ENCODE measurements at regions not wholly inside any gene's neighbourhood (a gene's known extent, or its start where the extent isn't known, plus 50 kb on each side); places are given as distances from the start of the nearest gene placed in this dataset.

DNA sequence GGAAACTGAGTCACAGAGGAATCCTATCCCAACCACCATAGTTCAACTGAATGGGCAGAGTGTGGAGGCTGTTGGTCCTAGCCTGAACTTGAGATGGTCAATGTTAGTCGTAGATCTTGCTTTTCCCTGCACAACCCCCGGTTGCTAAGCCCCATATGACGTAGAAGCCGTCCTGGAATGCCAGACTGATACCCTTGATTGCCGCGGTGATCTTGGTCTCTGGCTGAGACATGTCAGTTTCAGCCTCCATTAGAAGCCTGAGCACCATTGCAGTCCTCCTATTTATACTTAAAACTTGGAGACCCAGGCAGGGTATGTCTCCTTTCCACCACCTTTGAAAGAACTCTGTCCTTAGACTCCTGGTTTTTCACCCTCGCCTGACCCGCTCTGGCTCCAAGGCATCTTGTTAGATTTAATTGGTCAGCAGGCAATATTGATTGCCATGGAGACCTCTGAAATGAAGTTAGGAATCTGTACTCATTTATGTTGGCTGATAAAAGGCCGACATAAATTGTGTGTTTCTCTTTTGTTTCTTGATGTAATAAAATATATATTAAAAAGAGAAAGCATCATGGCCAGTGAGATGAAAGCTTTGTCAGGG, 53.4 kb downstream of the RPLP1 start:
- no peaks in the 10 kb centered on the region for H3K36me3 ChIP-seq
- intact Hi-C loops (cut with DNase I), result no loop called here
- 91 to 96% methylated on average over 9 of the region's 9 CpGs for WGBS, 2 donors
- H3K4me3 ChIP-seq, result no peak overlapping the region
- no peak for TF ChIP-seq CTCF (IDR thresholded peaks at IDR 0.05)
- no peaks in the 10 kb centered on the region for H3K4me1 ChIP-seq
- DNase-seq (no peak), ATAC-seq (no peak)
- H3K27ac ChIP-seq, result no peak overlapping the region
- no peaks in the 10 kb centered on the region for H3K27me3 ChIP-seq
- H3K9me3 ChIP-seq, result no peaks in the 10 kb centered on the region

DNA sequence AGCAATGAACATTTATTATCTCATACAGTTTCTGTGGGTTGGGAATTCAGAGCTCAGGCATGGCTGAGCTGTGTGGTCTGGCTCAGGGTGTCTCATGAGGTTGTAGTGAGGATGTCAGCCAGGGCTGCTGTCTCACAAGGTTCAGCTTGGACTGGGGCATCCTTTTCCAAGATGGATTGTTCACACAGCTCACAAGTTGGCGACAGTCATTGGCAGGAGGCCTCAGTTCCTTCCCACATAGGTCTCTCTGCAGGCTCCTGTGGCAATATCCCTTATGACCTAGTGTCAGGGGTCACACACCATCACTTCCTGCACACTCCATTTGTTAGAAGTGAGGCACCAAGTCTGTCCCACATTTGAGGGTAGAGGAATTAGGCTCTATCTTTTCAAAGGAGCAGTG, 56.0 kb downstream of the RPLP1 start:
- Histone ChIP-seq H3K9me3 (no peaks in the 10 kb centered on the region), H3K27me3 (peaks cover 0 to 11% (median 3%) of the 10 kb centered on the region in 7 donors), H3K27ac (no peak overlapping the region), H3K4me1 (no peaks in the 10 kb centered on the region), H3K4me3 (no peak overlapping the region), H3K36me3 (no peaks in the 10 kb centered on the region)
- DNase-seq (no peak), ATAC-seq (no peak)
- WGBS, 2 donors, result 59 to 74% methylated on average over 1 of the region's 1 CpG
- no peak for TF ChIP-seq CTCF (IDR thresholded peaks at IDR 0.05)
- intact Hi-C loops (cut with DNase I), result no loop called here

GRCh38 chr15:69509131-69509530, 56.5 kb downstream of the RPLP1 start:
- intact Hi-C loops (cut with DNase I), result no loop called here
- 77 to 81% methylated on average over 4 of the region's 4 CpGs for WGBS, 2 donors
- Histone ChIP-seq H3K9me3 (no peaks in the 10 kb centered on the region), H3K27me3 (peaks cover 0 to 16% (median 4%) of the 10 kb centered on the region in 7 donors), H3K36me3 (no peaks in the 10 kb centered on the region), H3K4me3 (no peak overlapping the region), H3K27ac (no peak overlapping the region), H3K4me1 (no peaks in the 10 kb centered on the region)
- DNase-seq (no peak), ATAC-seq (no peak)
- TF ChIP-seq CTCF (IDR thresholded peaks at IDR 0.05), result no peak

DNA sequence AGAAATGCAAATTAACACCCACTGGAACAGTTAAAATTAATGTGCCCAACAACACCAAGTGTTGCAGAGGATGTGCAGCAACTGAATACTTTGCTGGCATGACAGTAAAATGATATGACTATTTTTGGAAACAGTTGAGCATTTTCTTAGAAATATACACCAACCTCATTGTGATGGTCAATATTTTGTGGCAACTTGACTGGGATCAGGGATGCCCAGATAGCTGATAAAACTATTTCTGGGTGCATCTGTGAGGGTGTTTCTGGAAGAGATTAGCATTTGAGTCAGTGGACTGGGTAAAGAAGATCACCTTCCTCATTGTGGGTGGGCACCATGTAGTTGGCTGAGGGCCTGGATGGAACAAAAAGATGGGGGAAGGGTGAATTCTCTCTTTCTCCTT, 57.9 kb downstream of the RPLP1 start:
- Histone ChIP-seq H3K36me3 (no peaks in the 10 kb centered on the region), H3K27me3 (peaks cover 0 to 17% (median 4%) of the 10 kb centered on the region in 7 donors), H3K9me3 (peaks cover 0 to 3% (median 0%) of the 10 kb centered on the region in 11 donors), H3K27ac (no peak overlapping the region), H3K4me1 (peaks cover 0 to 5% (median 0%) of the 10 kb centered on the region in 9 donors), H3K4me3 (no peak overlapping the region)
- DNase-seq, result no peak
- no peak for TF ChIP-seq CTCF (IDR thresholded peaks at IDR 0.05)
- no peak for ATAC-seq
- intact Hi-C loops (cut with DNase I), result no loop called here

Measured in heart right ventricle (tissue), 16 donors.